Liver (tissue), 3 donors: ENCODE measurements at regions not wholly inside any gene's neighbourhood (a gene's known extent, or its start where the extent isn't known, plus 50 kb on each side); places are given as distances from the start of the nearest gene placed in this dataset.

Experiments used
- CTCF ChIP-seq: fragments of 150-350 bp; IDR thresholded peaks from 2 replicates; pipeline ENCODE4 v1.5.1; 2017; ENCODE audit warnings: improper control_type of control experiment, low read depth, low read length; ENCODE audit not compliant: missing input control
- GABPA ChIP-seq, 2 donors: IDR thresholded peaks in 1 of 2; conservative IDR thresholded peaks in 1 of 2; 2 replicates each; pipeline ENCODE4 v1.6.1; 2016; ENCODE audit warnings: antibody characterized with exemption in 2 of 2, mild to moderate bottlenecking in 1 of 2, moderate library complexity in 1 of 2
- RAD21 ChIP-seq, 2 donors: IDR thresholded peaks; 2 replicates each; pipeline ENCODE4 v1.6.1; 2016; ENCODE audit warnings: antibody characterized with exemption in 2 of 2, mild to moderate bottlenecking in 2 of 2
- SP1 ChIP-seq: IDR thresholded peaks from 2 replicates; pipeline ENCODE4 v1.6.1; 2018; ENCODE audit warnings: antibody characterized with exemption, mild to moderate bottlenecking
- donor health status: healthy.
- donor health status: healthy.

DNA sequence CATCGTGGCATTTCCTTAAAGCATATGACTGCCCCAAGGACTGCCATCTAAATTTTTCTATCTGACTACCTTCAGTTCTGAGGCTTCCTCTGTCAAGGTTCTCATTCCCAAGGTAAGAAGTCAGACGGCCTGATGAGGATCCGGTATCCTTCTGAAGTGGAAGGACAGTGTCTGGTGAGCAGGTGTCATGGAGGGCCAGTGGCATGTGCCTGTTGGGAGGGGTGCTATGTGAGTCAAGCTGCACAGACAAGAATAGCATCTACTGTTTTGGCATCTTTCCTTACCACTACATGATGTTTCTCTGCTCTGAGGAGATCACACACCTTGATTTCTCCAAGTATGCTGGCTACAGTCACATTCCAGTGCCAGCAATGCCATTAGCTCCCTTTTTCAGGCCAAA, 99.6 kb upstream of the RGS1 start:
- TF ChIP-seq GABPA (IDR thresholded peaks at IDR 0.05 in 1 of 2, conservative IDR thresholded peaks at IDR 0.05 in 1 of 2) (no peak), SP1 (no peak), RAD21 (IDR thresholded peaks at IDR 0.05) (no peak), CTCF (no peak)
